ENCODE measurements at regions not wholly inside any gene's neighbourhood (a gene's known extent, or its start where the extent isn't known, plus 50 kb on each side); places are given as distances from the start of the nearest gene placed in this dataset.
"Not testable (repeated sequence)": the region's sequence is repeated elsewhere in the genome, so short reads cannot be mapped to it uniquely, and the experiment has no call there.

GRCh38 chr21:35271344-35272118 lies 222.4 kb upstream of the RUNX1 start:
- H3K4me2 ChIP-seq (ENCODE audit: insufficient read depth, low read length); intact Hi-C loops (cut with micrococcal nuclease); H3K9me1 ChIP-seq (replicated peaks; ENCODE audit: control insufficient read depth, extremely low read depth, insufficient read depth, low read length); DNase-seq (ENCODE audit: low read depth, low spot score); H3K4me3 ChIP-seq (replicated peaks in 1 of 3; ENCODE audit: insufficient read depth in 1 of 3, low read depth in 1 of 3, low read length in 3 of 3); H3K79me2 ChIP-seq (ENCODE audit: control insufficient read depth, insufficient read depth, low read length); FAIRE-seq; BruUV-seq (replicated peaks); H3K9me3 ChIP-seq (replicated peaks; ENCODE audit: control insufficient read depth, insufficient read depth, low read length); H3K27ac ChIP-seq (ENCODE audit: insufficient read depth, low read depth, low read length); H4K20me1 ChIP-seq (replicated peaks; ENCODE audit: control insufficient read depth, extremely low read depth, insufficient read depth, low read length); H3K4me1 ChIP-seq (ENCODE audit: control insufficient read depth, extremely low read depth, insufficient read depth, low read length); H2AFZ ChIP-seq (ENCODE audit: low read depth, low read length); dilution Hi-C loops (cut with MboI; ENCODE audit: extremely low pct_ligation_motif_present, low sequenced_read_pairs); POLR2A ChIA-PET; H3K27me3 ChIP-seq (ENCODE audit: control insufficient read depth in 2 of 2, insufficient read depth in 2 of 2, low read length in 2 of 2); H3K36me3 ChIP-seq (ENCODE audit: control insufficient read depth in 2 of 2, extremely low read depth in 1 of 2, insufficient read depth in 2 of 2, low read length in 2 of 2); H3K9ac ChIP-seq (replicated peaks; ENCODE audit: extremely low read depth, insufficient read depth, low read length): not testable (repeated sequence)
- CTCF ChIA-PET = interaction anchor here (1.3 kb wide), 1 partner anchor 24 kb away, joined by 3 read pairs; no protein-coding TSS in a partner anchor

GRCh38 chr21:35268817-35269216 lies 219.7 kb upstream of the RUNX1 start:
- Histone ChIP-seq H3K36me3 (ENCODE audit: control insufficient read depth in 2 of 2, extremely low read depth in 1 of 2, insufficient read depth in 2 of 2, low read length in 2 of 2) (no peaks in the 10 kb centered on the region), H3K4me3 (replicated peaks in 1 of 3; ENCODE audit: insufficient read depth in 1 of 3, low read depth in 1 of 3, low read length in 3 of 3) (no peak overlapping the region), H3K4me1 (ENCODE audit: control insufficient read depth, extremely low read depth, insufficient read depth, low read length) (peaks cover 3% of the 10 kb centered on the region), H3K9ac (replicated peaks; ENCODE audit: extremely low read depth, insufficient read depth, low read length) (no peak overlapping the region), H3K27me3 (ENCODE audit: control insufficient read depth in 2 of 2, insufficient read depth in 2 of 2, low read length in 2 of 2) (no peaks in the 10 kb centered on the region), H3K9me1 (replicated peaks; ENCODE audit: control insufficient read depth, extremely low read depth, insufficient read depth, low read length) (no peaks in the 10 kb centered on the region), H3K79me2 (ENCODE audit: control insufficient read depth, insufficient read depth, low read length) (no peaks in the 10 kb centered on the region), H3K9me3 (replicated peaks; ENCODE audit: control insufficient read depth, insufficient read depth, low read length) (no peaks in the 10 kb centered on the region), H3K4me2 (ENCODE audit: insufficient read depth, low read length) (no peak overlapping the region), H3K27ac (ENCODE audit: insufficient read depth, low read depth, low read length) (no peak overlapping the region), H4K20me1 (replicated peaks; ENCODE audit: control insufficient read depth, extremely low read depth, insufficient read depth, low read length) (no peaks in the 10 kb centered on the region), H2AFZ (ENCODE audit: low read depth, low read length) (no peak overlapping the region)
- dilution Hi-C loops (cut with MboI; ENCODE audit: extremely low pct_ligation_motif_present, low sequenced_read_pairs) = no loop called here
- DNase-seq (ENCODE audit: low read depth, low spot score) = no peak
- ChIA-PET CTCF (no interaction called here), POLR2A (no interaction called here)
- BruUV-seq (replicated peaks) = no TSS peak
- no peak for FAIRE-seq
- intact Hi-C loops (cut with micrococcal nuclease) = no loop called here
- no peak for TF ChIP-seq CTCF (IDR thresholded peaks at IDR 0.05; ENCODE audit: extremely low read depth in 1 of 2, insufficient read depth in 1 of 2, low read depth in 1 of 2, low read length in 2 of 2)
- no peak for TF ChIP-seq MYC (IDR thresholded peaks at IDR 0.05; ENCODE audit: low read depth, low read length)
- no peak for TF ChIP-seq POLR2A (IDR thresholded peaks at IDR 0.05; ENCODE audit: low read depth, low read length)
- TF ChIP-seq EZH2 (IDR thresholded peaks at IDR 0.05; ENCODE audit: borderline replicate concordance, low read depth, low read length, severe bottlenecking) = no peak
- no peak for TF ChIP-seq JUN (IDR thresholded peaks at IDR 0.05; ENCODE audit: borderline replicate concordance, insufficient read depth, insufficient read length, low read depth)
- no peak for TF ChIP-seq FOS (IDR thresholded peaks at IDR 0.05; ENCODE audit: borderline replicate concordance, insufficient read depth, low read length)
- TF ChIP-seq MAX (IDR thresholded peaks at IDR 0.05; ENCODE audit: insufficient read depth, insufficient read length) = no peak
- no peak for TF ChIP-seq GATA2 (IDR thresholded peaks at IDR 0.05; ENCODE audit: insufficient read depth, insufficient read length, low read depth, low read length)
- no peak for TF ChIP-seq POLR2AphosphoS5 (IDR thresholded peaks at IDR 0.05; ENCODE audit: insufficient read depth, low read depth, low read length)

Data from endothelial cell of umbilical vein (primary cell).